ENCODE measurements at regions not wholly inside any gene's neighbourhood (a gene's known extent, or its start where the extent isn't known, plus 50 kb on each side); places are given as distances from the start of the nearest gene placed in this dataset.
"Not testable (repeated sequence)": the region's sequence is repeated elsewhere in the genome, so short reads cannot be mapped to it uniquely, and the experiment has no call there.

- no peak for DNase-seq (ENCODE audit: low spot score)
Observed at GRCh38 chr16:24624102-24624501, 84.7 kb downstream of the RBBP6 start.

DNA sequence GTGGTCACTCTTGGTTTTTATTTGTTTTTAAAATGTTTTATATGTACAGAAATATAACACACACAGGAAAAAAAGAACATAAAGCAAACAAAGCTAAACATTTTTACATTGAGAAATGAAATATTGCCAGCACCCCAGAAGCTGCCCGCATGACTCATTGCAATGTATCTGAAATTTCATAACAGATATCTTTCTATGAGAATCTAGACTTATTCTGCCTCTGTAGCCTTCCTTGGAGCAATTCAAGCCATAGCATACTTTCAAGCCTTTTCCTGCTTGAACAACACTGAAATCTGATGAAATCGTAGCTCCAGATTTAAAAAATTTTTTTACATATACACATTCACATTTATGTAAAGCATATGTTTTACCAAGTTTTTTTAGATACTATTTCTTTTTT, 86.9 kb downstream of the RBBP6 start:
- no peak for DNase-seq (ENCODE audit: low spot score)

GRCh38 chr16:24634919-24635318, 94.5 kb upstream of the TNRC6A start:
- no peak for DNase-seq (ENCODE audit: low spot score)

- no peak for DNase-seq (ENCODE audit: low spot score)
Observed at GRCh38 chr16:24635900-24636610, 93.4 kb upstream of the TNRC6A start.

GRCh38 chr16:24639769-24640168, 89.7 kb upstream of the TNRC6A start:
- no peak for DNase-seq (ENCODE audit: low spot score)

DNA sequence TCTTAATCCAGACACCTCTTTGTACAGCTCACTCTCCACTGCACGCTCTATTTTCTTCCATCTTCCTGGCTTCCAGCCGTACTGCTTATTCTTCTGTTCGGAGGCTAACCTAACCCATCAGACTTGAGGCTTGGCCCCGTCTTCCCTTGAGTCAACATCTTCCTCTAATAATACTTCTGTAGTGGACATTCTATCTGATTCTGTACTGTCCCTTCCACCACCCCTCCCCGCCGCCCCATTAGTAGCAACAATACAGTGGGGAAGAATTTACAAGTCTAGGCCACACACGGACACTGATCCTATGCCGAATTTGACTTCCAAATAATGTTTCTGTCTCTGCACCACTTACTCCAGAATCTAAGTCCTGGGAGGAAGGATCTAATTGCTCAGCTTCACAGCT, 86.0 kb upstream of the TNRC6A start:
- no peak for DNase-seq (ENCODE audit: low spot score)

- DNase-seq (ENCODE audit: low spot score): no peak
Observed at GRCh38 chr16:24645739-24646645, 83.5 kb upstream of the TNRC6A start.

- no peak for DNase-seq (ENCODE audit: low spot score)
Observed at GRCh38 chr16:24646646-24646995, 82.8 kb upstream of the TNRC6A start.

- no peak for DNase-seq (ENCODE audit: low spot score)
Observed at GRCh38 chr16:24652209-24652712, 77.2 kb upstream of the TNRC6A start.

GRCh38 chr16:24652803-24653202, 76.6 kb upstream of the TNRC6A start:
- DNase-seq (ENCODE audit: low spot score): no peak

- DNase-seq (ENCODE audit: low spot score): no peak
Observed at GRCh38 chr16:24653725-24654124, 75.7 kb upstream of the TNRC6A start.

- not testable (repeated sequence) for DNase-seq (ENCODE audit: low spot score)
Observed at GRCh38 chr16:24665942-24666341, 63.5 kb upstream of the TNRC6A start.

GRCh38 chr16:24667244-24667764, 62.1 kb upstream of the TNRC6A start:
- no peak for DNase-seq (ENCODE audit: low spot score)

GRCh38 chr16:24668481-24669061, 60.9 kb upstream of the TNRC6A start:
- no peak for DNase-seq (ENCODE audit: low spot score)

DNA sequence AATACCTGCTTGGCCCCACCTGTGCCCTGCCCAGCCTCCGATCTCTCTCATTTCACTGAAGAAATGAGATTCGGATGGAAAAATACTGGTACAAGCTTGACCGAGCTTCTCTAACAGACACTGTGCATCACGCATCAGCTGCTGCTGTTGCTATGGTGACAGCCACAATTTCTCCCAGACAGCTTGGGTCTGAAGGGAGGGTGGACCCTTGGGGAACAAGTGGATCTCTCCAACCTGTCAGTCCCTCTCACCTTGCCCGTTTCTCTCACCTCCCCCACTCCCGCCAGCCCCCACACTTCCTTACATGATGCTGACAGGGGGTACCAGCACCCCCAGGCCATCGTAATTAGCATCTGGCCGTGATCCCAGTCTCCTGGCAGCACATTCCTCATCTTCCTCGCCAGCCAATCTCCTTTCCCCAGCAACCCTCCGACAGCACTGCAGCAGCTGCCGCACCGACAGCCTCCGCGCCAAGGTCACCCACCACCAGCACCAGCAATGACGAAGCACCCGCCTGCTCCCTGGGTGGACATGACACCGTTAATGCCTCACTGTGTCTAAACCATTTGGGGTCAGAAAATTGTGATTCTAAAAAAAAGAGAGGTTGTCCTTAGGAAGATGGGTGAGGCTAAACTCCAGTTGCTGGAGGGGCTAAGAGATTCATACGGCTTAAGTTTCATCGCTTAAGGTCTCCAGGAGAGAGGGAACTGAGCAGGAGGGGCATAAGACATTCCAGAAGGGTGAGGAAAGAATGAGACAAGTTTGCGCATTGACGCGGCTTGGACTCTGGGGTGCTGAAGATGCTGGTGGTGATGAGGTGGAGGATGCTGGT, 58.6 kb upstream of the TNRC6A start:
- peak; percentile 78 for DNase-seq (ENCODE audit: low spot score)

DNA sequence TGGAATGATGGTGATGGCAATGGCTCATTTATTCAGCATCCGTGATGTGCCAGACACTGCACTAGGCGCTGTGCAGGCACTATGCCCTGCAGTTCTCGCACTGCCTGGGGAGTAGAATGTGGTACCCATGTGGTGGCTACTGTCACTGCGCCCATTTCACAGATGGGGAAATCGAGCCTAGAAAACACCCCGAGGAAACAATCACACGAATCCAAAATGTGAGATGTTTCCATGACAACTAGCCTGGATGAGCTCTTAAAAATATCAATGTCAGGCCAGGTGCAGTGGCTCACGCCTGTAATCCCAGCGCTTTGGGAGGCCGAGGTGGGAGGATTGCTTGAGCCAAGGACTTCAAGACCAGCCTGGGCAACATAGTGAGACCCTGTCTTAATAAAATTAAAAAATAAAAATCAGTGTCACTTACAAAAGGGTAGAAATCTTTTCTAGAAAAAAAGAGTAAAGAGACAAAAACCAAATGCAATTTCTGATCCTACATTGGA, 57.9 kb upstream of the TNRC6A start:
- no peak for DNase-seq (ENCODE audit: low spot score)

- DNase-seq (ENCODE audit: low spot score): no peak
Observed at GRCh38 chr16:24673155-24673554, 56.3 kb upstream of the TNRC6A start.

- no peak for DNase-seq (ENCODE audit: low spot score)
Observed at GRCh38 chr16:24674877-24675276, 54.6 kb upstream of the TNRC6A start.

GRCh38 chr16:24677388-24677787, 52.1 kb upstream of the TNRC6A start:
- DNase-seq (ENCODE audit: low spot score): no peak
